Right lobe of liver (tissue), 4 donors: ENCODE measurements at regions not wholly inside any gene's neighbourhood (a gene's known extent, or its start where the extent isn't known, plus 50 kb on each side); places are given as distances from the start of the nearest gene placed in this dataset.

ENCODE experiments used
- CTCF ChIP-seq, 4 donors: fragments of 200-600 bp in 3 of 4; fragments of 450-650 bp in 1 of 4; IDR thresholded peaks; one replicate each; pipeline versions ENCODE4 v1.5.1 to v1.8.0; 2016 to 2022; ENCODE audit warnings: antibody characterized with exemption in 4 of 4, mild to moderate bottlenecking in 2 of 4
- POLR2A ChIP-seq: fragments of 450-650 bp; IDR thresholded peaks from one replicate; pipeline ENCODE4 v1.6.1; 2017; ENCODE audit warnings: antibody characterized with exemption, mild to moderate bottlenecking
- donor health status: DM: no; HTN: no; CAD: no.
- donor health status: DM: no; HTN: no; CAD: no.
- donor health status: DM: no; HTN: yes; CAD: no.

GRCh38 chr13:21771075-21771474 is 100.2 kb downstream of the FGF9 start:
- TF ChIP-seq CTCF (IDR thresholded peaks at IDR 0.05) (no peak), POLR2A (no peak)
